Progenitor cell of endocrine pancreas (in vitro differentiated cells): ENCODE measurements at regions not wholly inside any gene's neighbourhood (a gene's known extent, or its start where the extent isn't known, plus 50 kb on each side); places are given as distances from the start of the nearest gene placed in this dataset.

Source experiments
- DNase-seq: peaks from one replicate; pipeline ENCODE4 v3.0.0; 2021; ENCODE audit warnings: low spot score; ENCODE audit not compliant: unreplicated experiment
- H3K27ac Mint-ChIP-seq: 2 replicates; pipeline ENCODE4 v1.8.0; 2021; ENCODE audit warnings: mild to moderate bottlenecking, moderate library complexity, mixed read lengths
- H3K27me3 Mint-ChIP-seq: 2 replicates; pipeline ENCODE4 v1.8.0; 2021; ENCODE audit warnings: mixed read lengths
- H3K36me3 Mint-ChIP-seq: 2 replicates; pipeline ENCODE4 v1.8.0; 2022; ENCODE audit warnings: mixed read lengths; ENCODE audit not compliant: insufficient read depth
- H3K4me1 Mint-ChIP-seq: 2 replicates; pipeline ENCODE4 v1.8.0; 2021; ENCODE audit warnings: low read depth, mixed read lengths
- H3K4me3 Mint-ChIP-seq: 2 replicates; pipeline ENCODE4 v1.8.0; 2021; ENCODE audit warnings: low read depth, mild to moderate bottlenecking, moderate library complexity, mixed read lengths
- H3K9me3 Mint-ChIP-seq: 2 replicates; pipeline ENCODE4 v1.8.0; 2021; ENCODE audit warnings: low read depth, mixed read lengths
- TF ChIP-seq, protein P1 (sequence below): fragments of 200-600 bp; sonication (generic); IDR thresholded peaks from one replicate; pipeline ENCODE4 v1.5.0; 2021; ENCODE audit warnings: antibody characterized with exemption, mild to moderate bottlenecking; ENCODE audit not compliant: unreplicated experiment

DNA sequence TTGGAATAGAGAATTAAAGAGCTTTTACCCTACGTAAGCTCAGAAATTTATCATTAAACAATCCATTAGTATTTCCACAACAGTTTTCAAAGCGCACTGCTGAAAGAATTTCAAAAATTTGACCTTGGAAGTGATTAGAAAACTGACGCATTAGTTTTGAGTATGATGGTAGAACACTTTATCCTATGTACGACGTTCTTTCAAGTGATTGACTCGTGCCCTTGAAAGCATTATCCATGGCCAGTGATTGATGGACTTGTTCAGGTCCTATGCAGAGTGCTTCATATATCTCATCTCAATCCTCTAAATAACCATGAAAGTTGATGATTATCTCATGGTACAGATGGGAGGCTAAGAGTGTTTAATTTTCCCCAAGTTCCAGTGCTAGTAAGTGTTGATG, 697.2 kb downstream of the USP25 start:
- Mint-ChIP-seq H3K4me1 (peaks cover 2% of the 10 kb centered on the region), H3K27ac (no peak overlapping the region)
- TF ChIP-seq, protein P1, sequence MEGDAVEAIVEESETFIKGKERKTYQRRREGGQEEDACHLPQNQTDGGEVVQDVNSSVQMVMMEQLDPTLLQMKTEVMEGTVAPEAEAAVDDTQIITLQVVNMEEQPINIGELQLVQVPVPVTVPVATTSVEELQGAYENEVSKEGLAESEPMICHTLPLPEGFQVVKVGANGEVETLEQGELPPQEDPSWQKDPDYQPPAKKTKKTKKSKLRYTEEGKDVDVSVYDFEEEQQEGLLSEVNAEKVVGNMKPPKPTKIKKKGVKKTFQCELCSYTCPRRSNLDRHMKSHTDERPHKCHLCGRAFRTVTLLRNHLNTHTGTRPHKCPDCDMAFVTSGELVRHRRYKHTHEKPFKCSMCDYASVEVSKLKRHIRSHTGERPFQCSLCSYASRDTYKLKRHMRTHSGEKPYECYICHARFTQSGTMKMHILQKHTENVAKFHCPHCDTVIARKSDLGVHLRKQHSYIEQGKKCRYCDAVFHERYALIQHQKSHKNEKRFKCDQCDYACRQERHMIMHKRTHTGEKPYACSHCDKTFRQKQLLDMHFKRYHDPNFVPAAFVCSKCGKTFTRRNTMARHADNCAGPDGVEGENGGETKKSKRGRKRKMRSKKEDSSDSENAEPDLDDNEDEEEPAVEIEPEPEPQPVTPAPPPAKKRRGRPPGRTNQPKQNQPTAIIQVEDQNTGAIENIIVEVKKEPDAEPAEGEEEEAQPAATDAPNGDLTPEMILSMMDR, result no peak

DNA sequence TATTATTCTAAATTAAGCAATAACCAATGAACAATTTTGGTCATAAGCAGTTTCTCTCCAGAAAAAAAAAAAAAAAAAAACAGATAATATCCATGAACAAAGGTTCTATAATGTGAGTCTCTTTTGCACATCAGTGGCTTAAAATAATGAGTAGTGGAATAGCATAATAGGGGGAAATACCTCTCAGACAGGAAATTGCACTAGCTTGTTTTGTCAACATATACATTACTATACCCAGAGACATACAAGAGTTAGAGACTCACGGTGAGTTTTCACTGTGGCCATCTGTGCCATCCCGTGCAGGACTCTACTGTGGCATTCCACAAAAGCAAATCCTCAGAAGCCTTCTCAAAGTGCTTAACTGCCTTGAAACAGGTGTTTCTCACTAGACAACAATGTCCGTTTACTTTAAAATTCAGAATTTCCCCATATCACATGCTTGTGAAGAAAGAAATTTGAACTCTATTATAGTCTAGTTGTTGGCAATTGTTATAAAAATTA, 697.9 kb downstream of the USP25 start:
- Mint-ChIP-seq H3K27ac (no peak overlapping the region), H3K27me3 (no peaks in the 10 kb centered on the region), H3K4me3 (no peak overlapping the region), H3K4me1 (peaks cover 2% of the 10 kb centered on the region), H3K36me3 (no peaks in the 10 kb centered on the region), H3K9me3 (no peaks in the 10 kb centered on the region)
- TF ChIP-seq, protein P1, result no peak
- DNase-seq, result no peak

More for the DNA sequence above, 697.2 kb downstream of the USP25 start:
- Mint-ChIP-seq H3K9me3 (no peaks in the 10 kb centered on the region), H3K4me3 (no peak overlapping the region), H3K36me3 (no peaks in the 10 kb centered on the region), H3K27me3 (no peaks in the 10 kb centered on the region)
- no peak for DNase-seq

DNA sequence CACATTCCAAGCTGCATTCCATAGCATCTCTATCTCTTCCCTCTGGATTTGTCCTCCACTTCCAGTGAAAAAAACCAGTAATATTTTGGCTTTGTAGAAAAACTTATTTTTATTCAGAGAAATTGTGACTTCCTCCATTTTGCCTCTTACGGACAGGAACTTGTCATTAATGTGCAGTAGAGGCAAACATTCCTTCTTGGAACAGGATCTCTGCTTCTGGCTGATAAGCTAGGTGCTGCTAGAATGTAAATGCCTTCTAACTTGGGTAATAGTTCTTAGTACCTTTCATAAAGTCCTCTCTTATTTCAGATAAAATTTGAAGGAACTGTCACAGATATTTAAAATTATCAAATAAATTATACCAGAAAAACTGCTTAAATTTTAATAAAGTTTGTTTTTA, 707.8 kb downstream of the USP25 start:
- TF ChIP-seq, protein P1, result no peak
- Mint-ChIP-seq H3K27ac (no peak overlapping the region), H3K4me1 (peaks cover 11% of the 10 kb centered on the region), H3K27me3 (no peaks in the 10 kb centered on the region), H3K4me3 (no peak overlapping the region), H3K36me3 (no peaks in the 10 kb centered on the region), H3K9me3 (no peaks in the 10 kb centered on the region)
- no peak for DNase-seq

GRCh38 chr21:16438761-16439160, 709.0 kb downstream of the USP25 start:
- no peak for DNase-seq
- Mint-ChIP-seq H3K36me3 (no peaks in the 10 kb centered on the region), H3K27ac (no peak overlapping the region)

GRCh38 chr21:16441789-16442188, 712.0 kb downstream of the USP25 start:
- H3K27ac Mint-ChIP-seq, result no peak overlapping the region
- no peaks in the 10 kb centered on the region for H3K4me1 Mint-ChIP-seq
- no peak overlapping the region for H3K4me3 Mint-ChIP-seq
- DNase-seq, result no peak
- no peaks in the 10 kb centered on the region for H3K36me3 Mint-ChIP-seq
- H3K9me3 Mint-ChIP-seq, result no peaks in the 10 kb centered on the region
- TF ChIP-seq, protein P1, result no peak
- H3K27me3 Mint-ChIP-seq, result no peaks in the 10 kb centered on the region

More at GRCh38 chr21:16438761-16439160, 709.0 kb downstream of the USP25 start:
- H3K4me1 Mint-ChIP-seq, result peaks cover 11% of the 10 kb centered on the region
- no peak overlapping the region for H3K4me3 Mint-ChIP-seq
- no peaks in the 10 kb centered on the region for H3K9me3 Mint-ChIP-seq
- H3K27me3 Mint-ChIP-seq, result no peaks in the 10 kb centered on the region
- TF ChIP-seq, protein P1, result no peak
